Activated CD8-positive, alpha-beta memory T cell treated with anti-CD3 and anti-CD28 coated beads, Interleukin-2, amount 50 U/mL, for 1 hour (primary cell): ENCODE measurements at regions not wholly inside any gene's neighbourhood (a gene's known extent, or its start where the extent isn't known, plus 50 kb on each side); places are given as distances from the start of the nearest gene placed in this dataset.
"Not testable (repeated sequence)": the region's sequence is repeated elsewhere in the genome, so short reads cannot be mapped to it uniquely, and the experiment has no call there.

Source experiments
- DNase-seq: peaks from one replicate; pipeline ENCODE4 v3.0.0-alpha.2; 2020; ENCODE audit errors: extremely low read depth

- no peak for DNase-seq
Observed at GRCh38 chr14:71396050-71396677, 488.9 kb downstream of the PCNX1 start.

- no peak for DNase-seq
Observed at GRCh38 chr14:71397371-71397770, 490.1 kb downstream of the PCNX1 start.

- DNase-seq = no peak
Observed at GRCh38 chr14:71398450-71398849, 491.2 kb downstream of the PCNX1 start.

GRCh38 chr14:71399057-71399487, 491.8 kb downstream of the PCNX1 start:
- DNase-seq = no peak

- DNase-seq = no peak
Observed at GRCh38 chr14:71400871-71401321, 493.6 kb downstream of the PCNX1 start.

- not testable (repeated sequence) for DNase-seq
Observed at GRCh38 chr14:71402415-71402814, 495.2 kb downstream of the PCNX1 start.

GRCh38 chr14:71403656-71404055, 496.4 kb downstream of the PCNX1 start:
- DNase-seq = no peak

- no peak for DNase-seq
Observed at GRCh38 chr14:71405676-71406075, 498.4 kb downstream of the PCNX1 start.

- DNase-seq = no peak
Observed at GRCh38 chr14:71408362-71409030, 501.2 kb downstream of the PCNX1 start.

GRCh38 chr14:71410578-71411284, 503.5 kb downstream of the PCNX1 start:
- no peak for DNase-seq

GRCh38 chr14:71411285-71411595, 504.0 kb downstream of the PCNX1 start:
- no peak for DNase-seq

- no peak for DNase-seq
Observed at GRCh38 chr14:71411738-71412137, 504.5 kb downstream of the PCNX1 start.

GRCh38 chr14:71414631-71415403, 507.6 kb downstream of the PCNX1 start:
- no peak for DNase-seq

- no peak for DNase-seq
Observed at GRCh38 chr14:71415404-71415690, 508.1 kb downstream of the PCNX1 start.

GRCh38 chr14:71416392-71416791, 509.1 kb downstream of the PCNX1 start:
- DNase-seq = no peak

- no peak for DNase-seq
Observed at GRCh38 chr14:71418532-71419245, 511.4 kb downstream of the PCNX1 start.

- DNase-seq = no peak
Observed at GRCh38 chr14:71423481-71423880, 508.7 kb upstream of the RGS6 start.

GRCh38 chr14:71424941-71425340, 507.3 kb upstream of the RGS6 start:
- no peak for DNase-seq

- no peak for DNase-seq
Observed at GRCh38 chr14:71426001-71426400, 506.2 kb upstream of the RGS6 start.

GRCh38 chr14:71429902-71430301, 502.3 kb upstream of the RGS6 start:
- DNase-seq = no peak

GRCh38 chr14:71430321-71430677, 501.9 kb upstream of the RGS6 start:
- DNase-seq = no peak
